HG03439 (cell line): ENCODE measurements at regions not wholly inside any gene's neighbourhood (a gene's known extent, or its start where the extent isn't known, plus 50 kb on each side); places are given as distances from the start of the nearest gene placed in this dataset.

Source experiments
- ATAC-seq: cut with Tn5 transposase; IDR thresholded peaks from one replicate; pipeline ENCODE4 v1.9.1; 2021; ENCODE audit warnings: mild to moderate bottlenecking, moderate library complexity; ENCODE audit not compliant: unreplicated experiment

DNA sequence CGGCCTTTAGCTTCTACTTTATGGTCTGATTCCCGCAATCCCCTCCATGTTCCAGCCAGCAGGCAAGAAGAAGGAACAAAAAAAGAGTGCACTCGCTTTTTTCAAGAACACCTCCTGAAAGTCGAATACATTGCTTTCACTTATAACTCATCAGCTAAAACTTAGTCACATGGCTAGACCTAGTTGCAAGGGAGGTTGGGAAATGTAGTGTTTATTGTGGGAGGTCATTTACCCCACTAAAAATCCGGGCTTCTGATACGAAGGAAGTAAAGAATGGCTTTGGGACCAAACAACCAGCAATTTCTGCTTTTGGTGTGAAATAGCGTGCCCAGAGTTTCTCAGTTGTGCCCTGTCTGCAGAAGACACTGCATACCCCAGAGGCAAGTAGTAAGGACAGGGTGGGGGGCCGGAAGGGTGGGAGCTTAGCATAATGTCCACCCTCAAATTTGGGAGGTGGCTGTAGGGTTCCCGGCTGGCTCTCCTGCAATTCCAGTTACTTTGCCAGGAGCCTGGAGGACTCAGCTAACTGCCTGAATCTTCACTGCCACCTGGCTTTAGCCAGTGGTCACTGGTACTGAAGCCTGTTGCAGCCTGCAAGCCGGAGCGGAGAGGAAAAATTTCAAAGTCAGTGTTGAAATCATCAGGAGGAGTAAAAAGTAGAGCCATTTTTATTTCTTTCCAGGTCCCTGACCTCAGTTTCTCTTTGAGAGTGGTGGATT lies 57.7 kb upstream of the F3 start:
- no peak for ATAC-seq

DNA sequence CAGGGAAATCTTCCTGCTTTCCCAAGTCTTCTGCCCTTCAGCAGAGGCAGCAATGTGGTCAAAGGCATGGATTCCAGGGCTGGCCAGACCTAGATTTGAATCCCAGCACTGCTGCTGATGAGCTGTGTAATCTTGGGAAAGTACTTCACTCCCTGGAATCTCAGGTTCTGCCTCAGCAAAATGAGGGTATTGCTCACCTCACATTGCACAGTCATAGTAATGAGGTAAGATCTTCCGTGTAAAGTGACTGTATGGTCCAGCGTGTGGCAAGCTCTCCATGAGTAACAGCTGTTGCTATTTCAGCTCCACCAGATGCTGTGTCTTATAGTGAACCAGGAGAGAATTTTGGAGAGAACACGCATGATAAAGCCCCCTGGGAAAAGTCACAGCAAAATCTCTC lies 56.1 kb upstream of the F3 start:
- no peak for ATAC-seq

DNA sequence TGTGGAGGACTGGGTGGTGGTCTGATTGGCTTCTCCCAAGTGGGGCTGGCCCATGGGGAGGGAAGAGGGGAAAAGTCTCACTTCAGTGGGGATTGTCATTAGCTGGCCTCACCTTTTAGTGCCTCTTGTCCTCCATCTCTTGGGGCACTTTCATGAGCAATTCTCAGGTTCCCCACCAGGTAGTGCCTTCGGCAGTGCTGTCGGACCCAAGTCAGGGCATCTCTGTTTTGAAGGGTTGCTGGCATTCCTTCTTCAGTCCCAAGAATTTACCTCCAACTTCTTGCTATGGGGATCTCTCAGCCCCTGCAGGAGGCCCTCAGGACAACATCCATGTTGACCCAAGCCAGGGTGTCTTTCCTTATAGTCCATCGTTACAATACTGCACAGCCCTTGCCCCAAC lies 54.7 kb upstream of the F3 start:
- no peak for ATAC-seq

GRCh38 chr1:94595658-94596057 lies 54.1 kb upstream of the F3 start:
- ATAC-seq = no peak

DNA sequence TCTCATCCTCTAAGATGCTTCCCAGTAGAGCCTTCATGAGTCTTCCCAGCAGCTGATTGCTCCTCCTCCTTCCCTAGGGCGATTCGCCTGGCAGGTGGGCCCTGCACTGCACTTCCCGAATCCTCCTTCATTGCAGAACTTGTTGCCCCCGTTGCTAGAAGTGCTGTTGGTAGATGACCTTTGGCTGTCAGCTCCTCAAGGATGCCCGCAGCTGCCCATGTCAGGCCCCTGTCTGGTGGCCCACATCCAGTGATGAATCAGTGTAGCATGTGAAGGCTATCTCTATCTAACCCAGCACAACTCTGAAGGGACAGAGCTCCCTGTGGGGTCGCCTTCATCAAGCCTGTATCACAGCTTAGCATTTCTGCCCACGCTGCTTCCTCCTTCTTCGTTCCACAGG lies 52.1 kb upstream of the F3 start:
- ATAC-seq = no peak

DNA sequence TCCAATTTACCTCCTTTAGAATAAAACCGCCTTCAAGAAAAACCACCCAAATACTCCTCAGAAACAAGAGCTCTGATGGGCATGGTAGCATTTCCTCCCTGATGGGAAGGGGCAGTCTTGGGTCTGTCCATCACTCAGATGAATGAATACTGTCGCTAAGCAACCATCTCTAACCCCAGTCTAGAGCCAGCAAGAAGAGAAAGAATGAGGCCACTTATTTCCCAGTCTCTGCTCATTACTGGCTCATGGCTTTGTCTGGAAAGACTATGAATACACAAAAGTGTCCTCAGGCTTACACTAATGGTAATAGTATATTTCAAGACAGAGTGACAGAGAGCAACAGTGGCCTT lies 51.0 kb upstream of the F3 start:
- ATAC-seq = no peak

DNA sequence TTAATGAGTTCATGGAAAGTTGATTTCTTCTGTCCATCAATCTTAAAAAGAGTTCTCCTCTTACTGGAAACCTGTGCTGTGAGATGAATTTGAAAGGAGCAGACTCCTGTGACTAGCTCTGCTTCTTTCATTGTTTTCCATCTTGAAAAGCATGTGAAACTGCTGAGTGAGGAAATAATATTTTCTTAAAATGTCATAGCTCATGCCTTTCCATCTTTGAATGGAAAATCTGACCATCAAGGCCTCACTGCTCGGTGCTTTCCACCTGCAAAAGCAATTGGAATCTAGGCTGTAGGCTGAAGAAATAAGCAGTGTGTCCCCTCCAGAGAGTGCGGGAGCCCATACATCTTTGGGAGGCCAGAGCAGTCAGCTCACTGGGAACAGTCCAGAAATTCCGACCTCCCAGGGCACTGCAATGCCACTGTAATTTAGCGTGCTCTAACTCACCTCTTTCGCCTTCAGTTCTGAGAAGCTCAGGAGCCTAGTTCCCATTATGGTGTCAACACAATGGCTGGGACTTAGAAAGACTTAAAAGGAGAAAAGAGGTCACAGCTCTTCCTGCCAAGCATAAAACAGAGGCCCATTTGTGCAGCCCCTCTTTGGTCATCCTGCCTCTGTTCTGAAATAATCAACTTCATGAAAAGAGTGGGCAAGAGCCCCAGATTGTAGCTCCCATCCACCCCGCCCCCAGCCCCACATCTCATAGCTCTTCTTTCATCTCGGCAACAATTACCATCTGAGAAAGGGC lies 50.4 kb upstream of the F3 start:
- ATAC-seq = no peak
